Endothelial cell of umbilical vein (primary cell): ENCODE measurements at regions not wholly inside any gene's neighbourhood (a gene's known extent, or its start where the extent isn't known, plus 50 kb on each side); places are given as distances from the start of the nearest gene placed in this dataset.

Experiments
- CTCF ChIP-seq, 2 donors: IDR thresholded peaks; 1 replicate in 1 of 2; 2 replicates in 1 of 2; pipeline ENCODE4 v1.5.1; 2011; ENCODE audit warnings: low read length in 2 of 2, mild to moderate bottlenecking in 2 of 2, moderate library complexity in 2 of 2, control low read depth in 1 of 2, inconsistent platforms in 1 of 2, low read depth in 1 of 2; ENCODE audit not compliant: insufficient read depth in 1 of 2; ENCODE audit errors: extremely low read depth in 1 of 2
- POLR2A ChIP-seq: IDR thresholded peaks from 2 replicates; pipeline ENCODE4 v1.6.1; 2012; ENCODE audit warnings: low read depth, mild to moderate bottlenecking, control low read depth, low read length

- TF ChIP-seq CTCF (IDR thresholded peaks at IDR 0.05; ENCODE audit: extremely low read depth in 1 of 2, insufficient read depth in 1 of 2, low read depth in 1 of 2, low read length in 2 of 2), result no peak
- no peak for TF ChIP-seq POLR2A
Measured at GRCh38 chr6:145273136-145273535, 462.2 kb downstream of the EPM2A start.
